ENCODE measurements at regions not wholly inside any gene's neighbourhood (a gene's known extent, or its start where the extent isn't known, plus 50 kb on each side); places are given as distances from the start of the nearest gene placed in this dataset.
"Not testable (repeated sequence)": the region's sequence is repeated elsewhere in the genome, so short reads cannot be mapped to it uniquely, and the experiment has no call there.

DNA sequence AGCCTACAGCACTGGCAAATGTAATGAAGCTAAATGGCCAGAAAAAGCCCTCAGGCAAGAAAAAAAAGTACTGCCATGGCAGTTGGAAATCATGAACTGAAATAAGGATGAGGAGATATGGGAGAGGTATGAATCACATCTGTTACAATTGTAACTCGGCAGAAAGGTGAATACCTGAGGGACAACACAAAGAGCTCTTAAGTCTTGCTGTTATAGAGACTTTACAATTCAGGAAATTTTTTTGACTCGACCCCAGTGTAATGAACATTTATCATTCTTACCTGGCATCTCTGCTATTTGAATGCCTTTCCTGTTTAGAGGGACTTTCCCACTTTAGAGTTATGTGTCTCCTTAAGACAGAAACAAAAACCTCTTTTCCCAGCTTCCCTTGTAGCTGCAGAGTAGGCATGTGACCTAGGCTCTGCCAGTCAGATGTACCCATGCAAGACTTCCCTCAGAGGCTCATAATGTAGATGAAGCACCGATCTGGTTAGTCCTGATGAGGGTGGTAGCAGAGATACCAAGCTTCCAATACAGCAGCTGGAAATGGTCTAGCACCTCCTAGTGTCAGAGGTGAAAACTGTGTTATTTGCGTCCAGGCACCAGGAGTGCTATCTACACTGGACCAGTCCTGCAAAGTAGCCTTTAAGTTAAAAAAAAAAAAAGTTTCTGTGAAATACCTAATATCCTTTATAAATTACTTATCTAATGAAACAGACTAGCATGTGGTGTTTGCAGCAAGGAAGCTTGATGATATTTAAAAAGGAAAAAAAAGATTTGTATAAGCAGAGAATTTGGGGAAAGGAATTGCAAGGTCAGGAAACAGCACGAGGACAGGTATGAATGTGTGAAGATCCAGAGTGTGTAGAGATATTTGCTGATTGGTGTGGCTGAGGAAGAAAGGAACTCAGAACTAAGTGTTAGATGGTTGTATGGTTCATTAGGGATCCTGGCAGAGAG is 146.9 kb upstream of the SLC1A3 start:
- H3K4me3 ChIP-seq (replicated peaks; ENCODE audit: low read depth, low read length) = no peak overlapping the region
- TF ChIP-seq, protein P1, sequence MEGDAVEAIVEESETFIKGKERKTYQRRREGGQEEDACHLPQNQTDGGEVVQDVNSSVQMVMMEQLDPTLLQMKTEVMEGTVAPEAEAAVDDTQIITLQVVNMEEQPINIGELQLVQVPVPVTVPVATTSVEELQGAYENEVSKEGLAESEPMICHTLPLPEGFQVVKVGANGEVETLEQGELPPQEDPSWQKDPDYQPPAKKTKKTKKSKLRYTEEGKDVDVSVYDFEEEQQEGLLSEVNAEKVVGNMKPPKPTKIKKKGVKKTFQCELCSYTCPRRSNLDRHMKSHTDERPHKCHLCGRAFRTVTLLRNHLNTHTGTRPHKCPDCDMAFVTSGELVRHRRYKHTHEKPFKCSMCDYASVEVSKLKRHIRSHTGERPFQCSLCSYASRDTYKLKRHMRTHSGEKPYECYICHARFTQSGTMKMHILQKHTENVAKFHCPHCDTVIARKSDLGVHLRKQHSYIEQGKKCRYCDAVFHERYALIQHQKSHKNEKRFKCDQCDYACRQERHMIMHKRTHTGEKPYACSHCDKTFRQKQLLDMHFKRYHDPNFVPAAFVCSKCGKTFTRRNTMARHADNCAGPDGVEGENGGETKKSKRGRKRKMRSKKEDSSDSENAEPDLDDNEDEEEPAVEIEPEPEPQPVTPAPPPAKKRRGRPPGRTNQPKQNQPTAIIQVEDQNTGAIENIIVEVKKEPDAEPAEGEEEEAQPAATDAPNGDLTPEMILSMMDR (IDR thresholded peaks at IDR 0.05; ENCODE audit: low read length, missing control alignments) = peak; percentile 25
- DNase-seq (ENCODE audit: low read depth) = no peak

DNA sequence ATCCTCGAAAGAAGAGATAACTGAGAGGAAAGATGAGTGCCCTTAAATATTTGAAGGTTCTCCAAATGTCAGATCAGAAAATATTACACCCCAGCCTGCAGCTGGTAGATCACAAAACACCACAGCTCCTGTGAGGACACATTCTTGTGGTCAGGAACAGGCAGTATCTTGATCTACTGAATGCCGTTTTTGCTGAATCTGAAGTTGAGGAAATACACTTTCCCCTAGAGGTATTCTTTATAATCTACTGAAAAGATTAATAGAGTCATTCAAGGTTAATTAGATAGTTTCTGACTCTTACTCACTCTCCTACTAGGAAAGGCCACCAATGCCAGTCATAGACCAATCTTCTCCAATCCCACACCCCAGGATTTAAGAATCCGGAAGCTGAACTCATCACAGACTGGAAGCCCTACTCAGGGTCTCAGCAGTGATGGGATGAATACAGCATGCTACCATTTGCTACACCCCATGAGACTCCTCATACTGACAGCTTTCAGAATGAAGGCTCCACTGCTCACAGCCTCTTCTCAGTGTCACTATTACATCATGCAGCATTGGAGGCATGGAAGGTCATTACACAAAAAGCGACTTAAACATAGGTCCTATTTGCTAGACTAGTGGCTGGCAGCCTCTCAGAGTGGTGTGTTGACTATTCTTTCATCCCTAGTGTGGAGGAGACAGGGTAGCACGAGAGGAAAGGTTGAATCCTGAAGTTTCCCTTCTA is 143.9 kb upstream of the SLC1A3 start:
- TF ChIP-seq, protein P1 (IDR thresholded peaks at IDR 0.05; ENCODE audit: low read length, missing control alignments) = no peak
- no peak overlapping the region for H3K4me3 ChIP-seq (replicated peaks; ENCODE audit: low read depth, low read length)
- DNase-seq (ENCODE audit: low read depth) = no peak

DNA sequence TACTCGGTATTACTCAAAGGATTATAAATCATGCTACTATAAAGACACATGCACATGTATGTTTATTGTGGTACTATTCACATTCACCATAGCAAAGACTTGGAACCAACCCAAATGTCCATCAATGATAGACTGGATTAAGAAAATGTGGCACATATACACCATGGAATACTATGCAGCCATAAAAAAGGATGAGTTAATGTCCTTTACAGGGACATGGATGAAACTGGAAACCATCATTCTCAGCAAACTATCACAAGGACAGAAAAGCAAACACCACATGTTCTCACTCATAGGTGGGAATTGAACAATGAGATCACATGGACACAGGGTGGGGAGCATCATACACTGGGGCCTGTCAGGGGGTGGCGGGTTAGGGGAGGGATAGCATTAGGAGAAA is 130.5 kb upstream of the SLC1A3 start:
- not testable (repeated sequence) for DNase-seq (ENCODE audit: low read depth); H3K4me3 ChIP-seq (replicated peaks; ENCODE audit: low read depth, low read length)

DNA sequence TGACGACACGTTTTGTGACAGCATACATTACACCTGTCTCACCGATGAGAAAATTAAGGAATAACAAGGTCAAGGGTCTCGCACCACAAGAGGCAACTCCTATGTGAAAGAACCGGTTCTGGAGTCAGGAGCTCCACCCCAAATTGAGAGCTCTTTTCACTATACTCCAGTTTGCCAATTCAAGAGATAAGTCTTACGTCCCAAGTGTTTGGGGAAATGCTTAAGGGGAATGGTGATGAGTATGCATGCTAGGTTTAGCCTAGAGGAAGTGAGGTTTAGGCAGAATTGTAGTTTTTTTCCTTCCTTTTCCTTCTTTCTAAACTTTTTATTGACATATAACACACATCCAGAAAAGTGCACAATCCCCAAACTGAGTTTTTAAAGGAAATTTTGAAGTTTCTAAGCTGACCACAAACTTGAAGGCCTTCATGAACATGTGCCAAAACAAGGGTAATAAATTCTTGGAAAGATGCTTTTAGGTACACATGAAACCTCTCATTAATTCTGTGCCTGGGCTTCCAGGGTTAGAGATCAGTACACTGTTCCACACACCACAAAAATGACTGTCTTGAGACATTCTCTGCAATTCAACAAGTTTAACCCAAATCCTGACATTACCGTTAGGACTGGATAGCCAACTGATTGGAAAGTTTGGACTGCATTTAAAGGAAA is 127.6 kb upstream of the SLC1A3 start:
- no peak for DNase-seq (ENCODE audit: low read depth)
- TF ChIP-seq, protein P1 (IDR thresholded peaks at IDR 0.05; ENCODE audit: low read length, missing control alignments) = no peak
- no peak overlapping the region for H3K4me3 ChIP-seq (replicated peaks; ENCODE audit: low read depth, low read length)

DNA sequence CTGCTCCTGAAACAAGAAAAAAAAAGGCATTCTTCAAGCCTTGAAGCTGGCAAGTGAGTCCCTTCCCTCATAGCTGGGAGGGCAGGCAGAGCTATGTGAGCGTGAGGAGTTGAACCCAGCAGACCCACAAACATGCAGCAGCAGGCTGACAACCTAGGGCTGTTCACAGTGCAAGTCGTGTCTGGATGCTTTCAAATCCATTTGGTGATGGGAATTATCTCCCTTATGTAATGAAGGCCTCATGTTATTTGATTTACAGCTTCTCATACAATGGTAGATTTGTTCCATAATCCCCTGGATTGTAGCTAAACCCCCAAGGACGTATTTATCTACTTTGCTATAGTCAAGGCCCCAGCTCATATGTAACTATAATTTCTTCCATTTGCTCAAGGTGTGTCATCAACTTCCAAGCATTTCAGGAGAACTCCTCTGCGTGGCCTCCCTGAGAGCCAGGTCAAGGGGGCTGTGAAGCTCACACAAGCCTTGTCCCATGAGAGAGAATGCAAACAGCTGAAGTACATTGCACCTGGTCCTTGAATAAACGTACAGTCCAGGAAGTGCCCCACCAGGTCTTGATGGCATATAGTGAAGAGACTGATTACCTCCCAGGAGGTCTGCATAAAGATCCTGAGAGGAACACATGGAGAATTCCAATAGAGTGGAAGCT is 124.8 kb upstream of the SLC1A3 start:
- no peak overlapping the region for H3K4me3 ChIP-seq (replicated peaks; ENCODE audit: low read depth, low read length)
- TF ChIP-seq, protein P1 (IDR thresholded peaks at IDR 0.05; ENCODE audit: low read length, missing control alignments) = no peak
- DNase-seq (ENCODE audit: low read depth) = no peak

DNA sequence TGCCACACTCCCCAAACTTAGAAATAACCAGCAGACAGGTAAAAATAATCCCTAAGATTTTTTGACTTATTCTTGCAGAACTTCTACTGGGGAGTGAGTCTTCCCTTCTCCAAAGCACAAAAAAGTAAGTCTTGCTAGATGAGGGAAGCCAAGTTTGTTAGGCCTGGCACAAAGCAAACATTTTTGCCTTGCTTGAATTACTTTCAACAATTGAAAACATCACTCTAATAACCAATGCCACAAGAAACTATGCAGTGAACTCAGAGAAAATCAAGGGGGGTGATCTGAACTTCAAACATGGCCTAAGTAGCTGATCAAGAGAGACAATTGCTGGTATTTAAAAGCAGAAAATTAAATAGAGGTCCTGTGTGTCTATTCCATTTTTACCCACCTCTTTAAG is 123.6 kb upstream of the SLC1A3 start:
- DNase-seq (ENCODE audit: low read depth) = no peak
- H3K4me3 ChIP-seq (replicated peaks; ENCODE audit: low read depth, low read length) = no peak overlapping the region
- TF ChIP-seq, protein P1 (IDR thresholded peaks at IDR 0.05; ENCODE audit: low read length, missing control alignments) = no peak
